Stimulated activated naive B cell treated with anti-CD40 and anti-IgM and Interleukin-4, amounts not matched to agents 10 μg/mL and 1 μg/mL and 100 μg/mL, for 72 hours (primary cell): ENCODE measurements at regions not wholly inside any gene's neighbourhood (a gene's known extent, or its start where the extent isn't known, plus 50 kb on each side); places are given as distances from the start of the nearest gene placed in this dataset.

ENCODE experiments used
- ATAC-seq, 2 donors: fragments of 150-1000 bp; cut with Tn5 transposase; replicated peaks; 2 replicates each; pipeline ENCODE4 v1.10.0; 2021; ENCODE audit warnings: moderate library complexity in 1 of 2
- DNase-seq: peaks from one replicate; pipeline ENCODE4 v3.0.0; 2021
- H3K27ac Mint-ChIP-seq: one replicate; pipeline ENCODE4 v1.8.0; 2022; ENCODE audit warnings: mild to moderate bottlenecking, mixed read lengths
- H3K27me3 Mint-ChIP-seq, 2 donors: one replicate each; pipeline ENCODE4 v1.8.0; 2022; ENCODE audit warnings: mixed read lengths in 2 of 2
- H3K36me3 Mint-ChIP-seq, 2 donors: one replicate each; pipeline ENCODE4 v1.8.0; 2022; ENCODE audit warnings: mixed read lengths in 2 of 2, mild to moderate bottlenecking in 1 of 2
- H3K4me1 Mint-ChIP-seq, 2 donors: one replicate each; pipeline ENCODE4 v1.8.0; 2022; ENCODE audit warnings: mixed read lengths in 2 of 2, mild to moderate bottlenecking in 1 of 2
- H3K4me3 Mint-ChIP-seq, 2 donors: one replicate each; pipeline ENCODE4 v1.8.0; 2022; ENCODE audit warnings: mild to moderate bottlenecking in 2 of 2, mixed read lengths in 2 of 2, moderate library complexity in 1 of 2
- H3K9me3 Mint-ChIP-seq, 2 donors: one replicate each; pipeline ENCODE4 v1.8.0; 2022; ENCODE audit warnings: mixed read lengths in 2 of 2, mild to moderate bottlenecking in 1 of 2

GRCh38 chr10:3620818-3621217, 164.2 kb downstream of the KLF6 start:
- H3K4me3 Mint-ChIP-seq: no peak overlapping the region
- H3K27ac Mint-ChIP-seq: peak overlapping the region; percentile 9
- H3K9me3 Mint-ChIP-seq: peaks cover 4 to 6% of the 10 kb centered on the region in 2 donors
- ATAC-seq (no peak), DNase-seq (no peak)
- H3K4me1 Mint-ChIP-seq: peaks cover 17 to 20% of the 10 kb centered on the region in 2 donors
- H3K27me3 Mint-ChIP-seq: no peaks in the 10 kb centered on the region
- H3K36me3 Mint-ChIP-seq: peaks cover 4 to 11% of the 10 kb centered on the region in 2 donors

- H3K27me3 Mint-ChIP-seq: no peaks in the 10 kb centered on the region
- no peak overlapping the region for H3K27ac Mint-ChIP-seq
- DNase-seq (no peak), ATAC-seq (no peak)
- peaks cover 17 to 18% of the 10 kb centered on the region in 2 donors for H3K4me1 Mint-ChIP-seq
- no peak overlapping the region for H3K4me3 Mint-ChIP-seq
- H3K36me3 Mint-ChIP-seq: peaks cover 4 to 11% of the 10 kb centered on the region in 2 donors
- H3K9me3 Mint-ChIP-seq: peaks cover 4 to 6% of the 10 kb centered on the region in 2 donors
These were observed 165.8 kb downstream of the KLF6 start for GRCh38 chr10:3619241-3619640.

DNA sequence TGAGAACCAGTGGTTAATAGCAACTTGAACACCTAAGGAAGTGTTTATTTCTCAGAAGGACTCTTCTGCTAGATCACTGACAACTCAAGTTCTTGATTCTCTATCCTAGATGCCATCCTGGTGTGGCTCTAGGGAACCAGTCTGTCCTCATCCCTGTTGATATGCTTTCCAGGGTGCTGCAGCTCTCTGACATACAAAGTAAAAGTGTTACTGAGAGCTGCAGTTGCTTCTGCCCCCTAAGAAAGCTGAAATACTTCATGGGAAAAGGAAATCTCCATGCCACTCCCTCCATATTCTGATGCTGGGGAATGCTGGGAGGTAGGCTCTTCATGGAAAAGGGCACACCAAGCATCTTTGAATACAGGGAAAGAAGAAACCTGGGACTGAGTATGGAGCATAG, 168.1 kb downstream of the KLF6 start:
- no peak overlapping the region for H3K27ac Mint-ChIP-seq
- peaks cover 8 to 11% of the 10 kb centered on the region in 2 donors for H3K9me3 Mint-ChIP-seq
- peaks cover 4 to 17% of the 10 kb centered on the region in 2 donors for H3K36me3 Mint-ChIP-seq
- DNase-seq: no peak
- no peak overlapping the region for H3K4me3 Mint-ChIP-seq
- no peak for ATAC-seq
- peaks cover 0 to 3% of the 10 kb centered on the region in 2 donors for H3K4me1 Mint-ChIP-seq
- H3K27me3 Mint-ChIP-seq: no peaks in the 10 kb centered on the region

DNA sequence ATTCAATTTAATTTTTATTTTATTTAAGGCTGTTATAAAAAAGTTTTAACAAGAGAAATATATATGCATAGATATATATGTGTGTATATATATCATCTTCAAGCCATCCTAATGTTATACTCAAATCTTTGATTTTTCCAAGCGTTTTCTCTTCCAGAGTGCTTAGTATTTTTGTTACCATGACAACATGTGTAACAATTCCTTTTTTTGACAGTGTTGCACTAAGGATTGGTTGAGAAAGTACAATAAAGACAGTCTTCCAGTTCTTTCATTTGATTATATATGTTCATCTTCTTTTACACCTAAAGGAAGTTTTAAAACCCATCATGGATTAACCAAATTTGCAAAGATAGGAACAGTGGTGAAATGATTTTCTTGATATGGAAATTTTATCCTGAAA, 171.7 kb downstream of the KLF6 start:
- Mint-ChIP-seq H3K9me3 (peaks cover 22 to 23% of the 10 kb centered on the region in 2 donors), H3K27ac (no peak overlapping the region), H3K27me3 (peaks cover 0 to 6% of the 10 kb centered on the region in 2 donors), H3K36me3 (peaks cover 4 to 22% of the 10 kb centered on the region in 2 donors), H3K4me1 (no peaks in the 10 kb centered on the region), H3K4me3 (no peak overlapping the region)
- ATAC-seq (no peak), DNase-seq (no peak)

GRCh38 chr10:3612183-3613001, 172.6 kb downstream of the KLF6 start:
- peaks cover 27 to 29% of the 10 kb centered on the region in 2 donors for H3K9me3 Mint-ChIP-seq
- peaks cover 0 to 6% of the 10 kb centered on the region in 2 donors for H3K27me3 Mint-ChIP-seq
- H3K36me3 Mint-ChIP-seq: peaks cover 6 to 31% of the 10 kb centered on the region in 2 donors
- ATAC-seq (no peak), DNase-seq (no peak)
- H3K4me1 Mint-ChIP-seq: no peaks in the 10 kb centered on the region
- no peak overlapping the region for H3K4me3 Mint-ChIP-seq
- no peak overlapping the region for H3K27ac Mint-ChIP-seq

DNA sequence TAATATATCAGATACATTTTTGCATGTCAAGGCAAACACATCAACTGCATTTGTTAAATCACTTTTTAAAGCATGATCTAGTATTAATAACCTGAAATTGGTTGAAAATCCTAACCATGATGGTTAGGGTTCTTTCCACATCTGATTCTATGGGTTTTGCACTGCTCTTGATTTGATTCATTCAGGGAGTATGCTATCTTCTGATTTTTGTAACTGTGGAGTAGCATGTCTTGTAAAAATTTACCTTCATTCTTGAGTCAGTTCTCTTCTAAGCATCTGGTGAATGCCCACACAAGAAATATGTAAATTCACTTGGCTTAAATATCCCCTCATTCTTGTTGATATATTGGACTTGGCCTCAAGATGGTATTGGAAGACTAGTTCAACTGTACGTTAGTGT, 178.7 kb downstream of the KLF6 start:
- H3K27me3 Mint-ChIP-seq: peaks cover 6 to 8% of the 10 kb centered on the region in 2 donors
- H3K4me3 Mint-ChIP-seq: no peak overlapping the region
- no peak overlapping the region for H3K27ac Mint-ChIP-seq
- ATAC-seq (peak; percentile 38 to 75), DNase-seq (no peak)
- H3K36me3 Mint-ChIP-seq: peaks cover 6 to 29% of the 10 kb centered on the region in 2 donors
- H3K4me1 Mint-ChIP-seq: peaks cover 2 to 7% of the 10 kb centered on the region in 2 donors
- H3K9me3 Mint-ChIP-seq: peaks cover 28% of the 10 kb centered on the region in 2 donors

DNA sequence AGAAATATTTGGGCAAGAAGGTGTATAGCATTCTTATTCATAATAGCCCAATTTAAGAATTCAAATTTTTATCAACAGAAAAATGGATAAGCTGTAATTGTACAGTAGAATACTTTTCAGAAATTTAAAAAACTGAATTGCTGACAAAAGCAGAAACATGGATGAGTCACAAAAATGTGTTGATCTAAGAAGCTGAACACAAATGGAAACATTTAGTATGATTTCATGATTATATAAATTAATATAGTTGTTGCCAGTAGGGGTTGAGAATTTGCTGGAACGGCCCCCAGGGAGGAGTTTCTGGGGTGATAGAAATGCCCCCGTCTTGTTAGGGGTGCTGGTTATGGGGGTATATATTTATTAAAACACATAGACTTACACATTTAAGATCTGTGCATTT, 179.1 kb downstream of the KLF6 start:
- H3K27ac Mint-ChIP-seq: no peak overlapping the region
- peaks cover 6 to 25% of the 10 kb centered on the region in 2 donors for H3K36me3 Mint-ChIP-seq
- peaks cover 6 to 8% of the 10 kb centered on the region in 2 donors for H3K27me3 Mint-ChIP-seq
- ATAC-seq (no peak), DNase-seq (no peak)
- peaks cover 24% of the 10 kb centered on the region in 2 donors for H3K9me3 Mint-ChIP-seq
- peaks cover 2 to 7% of the 10 kb centered on the region in 2 donors for H3K4me1 Mint-ChIP-seq
- no peak overlapping the region for H3K4me3 Mint-ChIP-seq

- no peak for ATAC-seq
- DNase-seq: no peak
These were observed 189.3 kb downstream of the KLF6 start for GRCh38 chr10:3595736-3596135.

GRCh38 chr10:3593611-3594010, 191.4 kb downstream of the KLF6 start:
- ATAC-seq (no peak), DNase-seq (no peak)
- Mint-ChIP-seq H3K4me3 (no peak overlapping the region), H3K9me3 (no peaks in the 10 kb centered on the region), H3K27me3 (peaks cover 5 to 7% of the 10 kb centered on the region in 2 donors), H3K27ac (no peak overlapping the region), H3K4me1 (no peaks in the 10 kb centered on the region), H3K36me3 (no peaks in the 10 kb centered on the region)

More at GRCh38 chr10:3595736-3596135, 189.3 kb downstream of the KLF6 start:
- Mint-ChIP-seq H3K4me3 (no peak overlapping the region), H3K36me3 (no peaks in the 10 kb centered on the region), H3K9me3 (no peaks in the 10 kb centered on the region), H3K27ac (no peak overlapping the region), H3K27me3 (peaks cover 9 to 20% of the 10 kb centered on the region in 2 donors), H3K4me1 (no peaks in the 10 kb centered on the region)

GRCh38 chr10:3592424-3592823, 192.6 kb downstream of the KLF6 start:
- peaks cover 5% of the 10 kb centered on the region in 2 donors for H3K27me3 Mint-ChIP-seq
- H3K27ac Mint-ChIP-seq: no peak overlapping the region
- no peak overlapping the region for H3K4me3 Mint-ChIP-seq
- no peaks in the 10 kb centered on the region for H3K36me3 Mint-ChIP-seq
- no peaks in the 10 kb centered on the region for H3K9me3 Mint-ChIP-seq
- DNase-seq (no peak), ATAC-seq (no peak)
- H3K4me1 Mint-ChIP-seq: no peaks in the 10 kb centered on the region

DNA sequence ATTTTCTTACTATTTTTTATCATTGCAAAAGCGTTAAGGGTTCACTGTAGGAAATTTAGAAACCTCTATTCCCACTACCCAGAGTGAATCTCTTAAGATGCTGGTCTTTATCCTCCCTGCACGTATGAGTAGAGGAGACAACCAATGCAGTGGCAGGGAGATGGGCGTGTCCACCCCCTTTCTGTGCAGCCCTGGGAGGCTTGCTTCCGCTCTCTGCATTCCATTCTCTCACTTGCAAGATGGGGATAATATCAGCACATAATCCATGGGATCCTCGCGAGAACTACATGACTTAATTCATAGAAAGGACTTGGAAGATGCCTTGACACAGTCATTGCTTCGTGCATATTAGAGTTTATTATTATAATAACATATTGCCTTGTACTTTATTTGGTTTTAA, 196.2 kb downstream of the KLF6 start:
- H3K9me3 Mint-ChIP-seq: no peaks in the 10 kb centered on the region
- no peak overlapping the region for H3K4me3 Mint-ChIP-seq
- H3K27ac Mint-ChIP-seq: no peak overlapping the region

GRCh38 chr10:3588346-3588745, 196.7 kb downstream of the KLF6 start:
- no peak overlapping the region for H3K27ac Mint-ChIP-seq
- no peaks in the 10 kb centered on the region for H3K36me3 Mint-ChIP-seq
- ATAC-seq (no peak), DNase-seq (no peak)
- H3K4me1 Mint-ChIP-seq: no peaks in the 10 kb centered on the region
- no peaks in the 10 kb centered on the region for H3K27me3 Mint-ChIP-seq
- no peak overlapping the region for H3K4me3 Mint-ChIP-seq
- H3K9me3 Mint-ChIP-seq: no peaks in the 10 kb centered on the region

More for the DNA sequence above, 196.2 kb downstream of the KLF6 start:
- DNase-seq (no peak), ATAC-seq (no peak)
- Mint-ChIP-seq H3K36me3 (no peaks in the 10 kb centered on the region), H3K4me1 (no peaks in the 10 kb centered on the region), H3K27me3 (peaks cover 0 to 4% of the 10 kb centered on the region in 2 donors)

- no peaks in the 10 kb centered on the region for H3K27me3 Mint-ChIP-seq
- DNase-seq (no peak), ATAC-seq (no peak)
- H3K36me3 Mint-ChIP-seq: no peaks in the 10 kb centered on the region
- H3K9me3 Mint-ChIP-seq: no peaks in the 10 kb centered on the region
- no peak overlapping the region for H3K4me3 Mint-ChIP-seq
- H3K4me1 Mint-ChIP-seq: peaks cover 0 to 1% of the 10 kb centered on the region in 2 donors
- no peak overlapping the region for H3K27ac Mint-ChIP-seq
These were observed 199.9 kb downstream of the KLF6 start for GRCh38 chr10:3584926-3585784.

DNA sequence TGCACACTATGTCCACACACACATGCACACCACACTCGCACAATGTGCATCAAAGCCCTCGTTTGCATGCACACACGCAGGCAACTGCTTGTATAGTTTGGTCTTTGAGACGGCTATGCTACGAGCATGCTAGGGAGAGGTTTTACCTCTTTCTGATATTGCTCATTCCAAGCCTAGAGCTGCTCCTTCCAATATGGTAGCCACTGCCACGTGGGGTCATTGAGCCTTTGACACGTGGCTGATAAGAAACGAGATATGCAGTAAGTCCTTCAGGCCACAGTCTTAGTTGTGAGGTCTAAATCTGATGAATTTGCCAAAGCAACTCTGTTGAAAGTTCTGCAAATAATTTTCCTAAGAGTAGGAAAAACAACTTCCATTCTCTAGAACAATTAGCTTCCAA, 204.4 kb downstream of the KLF6 start:
- H3K9me3 Mint-ChIP-seq: no peaks in the 10 kb centered on the region
- no peak overlapping the region for H3K27ac Mint-ChIP-seq
- H3K4me1 Mint-ChIP-seq: peaks cover 4 to 9% of the 10 kb centered on the region in 2 donors
- no peak overlapping the region for H3K4me3 Mint-ChIP-seq
- DNase-seq (no peak), ATAC-seq (no peak)
- H3K27me3 Mint-ChIP-seq: no peaks in the 10 kb centered on the region
- no peaks in the 10 kb centered on the region for H3K36me3 Mint-ChIP-seq
